ENCODE measurements at regions not wholly inside any gene's neighbourhood (a gene's known extent, or its start where the extent isn't known, plus 50 kb on each side); places are given as distances from the start of the nearest gene placed in this dataset.

DNA sequence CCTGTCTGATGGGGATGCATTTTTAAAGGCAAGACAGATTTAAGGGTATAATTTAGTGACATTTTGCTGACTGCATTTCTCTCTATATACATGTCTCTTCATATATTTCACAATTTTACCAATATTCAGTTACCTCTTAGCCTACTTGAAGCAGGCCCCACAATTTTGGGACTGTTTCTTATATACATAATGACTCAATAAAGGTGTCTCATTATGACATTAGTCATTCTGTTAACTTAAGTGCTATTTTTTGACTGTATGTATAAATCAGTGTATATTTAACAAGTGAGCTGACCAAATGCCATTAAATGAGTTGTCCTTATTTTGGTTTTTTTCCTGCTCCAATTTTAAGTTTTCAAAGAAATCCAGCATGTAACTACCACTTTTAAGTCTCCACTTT is 313.3 kb downstream of the SOX4 start:
- Mint-ChIP-seq H3K4me1 (no peaks in the 10 kb centered on the region), H3K9me3 (peaks cover 5% of the 10 kb centered on the region), H3K36me3 (ENCODE audit: insufficient read depth) (no peaks in the 10 kb centered on the region), H3K27me3 (no peaks in the 10 kb centered on the region), H3K27ac (ENCODE audit: low read depth) (no peak overlapping the region), H3K4me3 (no peak overlapping the region)
- no peak for DNase-seq (ENCODE audit: low spot score in 2 of 2)
- no peak for ATAC-seq (replicated peaks; ENCODE audit: extremely low read depth, poor library complexity, severe bottlenecking)

GRCh38 chr6:21907291-21907690 is 313.7 kb downstream of the SOX4 start:
- ATAC-seq (replicated peaks; ENCODE audit: extremely low read depth, poor library complexity, severe bottlenecking) (no peak), DNase-seq (ENCODE audit: low spot score in 2 of 2) (no peak)
- H3K27ac Mint-ChIP-seq (ENCODE audit: low read depth) = no peak overlapping the region
- H3K27me3 Mint-ChIP-seq = no peaks in the 10 kb centered on the region
- no peaks in the 10 kb centered on the region for H3K4me1 Mint-ChIP-seq
- H3K9me3 Mint-ChIP-seq = peaks cover 5% of the 10 kb centered on the region
- H3K4me3 Mint-ChIP-seq = no peak overlapping the region
- no peaks in the 10 kb centered on the region for H3K36me3 Mint-ChIP-seq (ENCODE audit: insufficient read depth)

DNA sequence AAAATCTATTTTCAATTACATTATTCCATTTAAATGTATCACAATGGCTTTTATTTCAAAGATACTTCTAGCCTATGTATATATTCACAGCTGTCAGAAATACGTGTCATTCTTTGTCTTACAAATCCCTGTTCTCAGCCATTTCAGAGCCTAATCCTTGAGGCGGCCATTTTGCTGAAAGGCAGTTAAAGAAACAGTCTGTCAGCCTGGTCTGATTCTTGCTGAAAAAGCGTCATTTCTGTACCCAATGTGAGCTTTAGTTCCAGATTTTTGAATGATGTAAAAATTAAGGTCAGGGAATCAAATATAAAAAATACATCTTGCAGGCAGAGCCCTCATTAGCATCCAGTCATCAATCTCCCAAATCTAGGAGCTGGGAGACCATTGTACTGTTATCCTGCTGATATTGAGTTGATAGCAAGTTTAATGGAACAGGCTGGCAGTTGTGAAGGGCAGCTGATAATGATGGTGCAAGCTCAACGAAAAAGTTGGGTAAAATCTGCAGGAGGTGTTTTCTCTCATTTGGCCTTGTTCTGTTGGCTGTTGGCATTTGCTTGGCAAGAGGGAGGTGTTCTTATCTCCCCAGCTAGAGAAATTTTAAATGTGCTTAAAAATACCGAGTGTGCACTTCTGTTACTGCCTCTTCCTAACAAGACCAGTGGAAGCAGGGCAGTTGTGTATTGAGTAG is 314.8 kb downstream of the SOX4 start:
- Mint-ChIP-seq H3K27ac (ENCODE audit: low read depth) (no peak overlapping the region), H3K27me3 (no peaks in the 10 kb centered on the region), H3K4me1 (no peaks in the 10 kb centered on the region), H3K36me3 (ENCODE audit: insufficient read depth) (no peaks in the 10 kb centered on the region), H3K9me3 (peaks cover 3% of the 10 kb centered on the region), H3K4me3 (no peak overlapping the region)
- no peak for ATAC-seq (replicated peaks; ENCODE audit: extremely low read depth, poor library complexity, severe bottlenecking)
- no peak for DNase-seq (ENCODE audit: low spot score in 2 of 2)

DNA sequence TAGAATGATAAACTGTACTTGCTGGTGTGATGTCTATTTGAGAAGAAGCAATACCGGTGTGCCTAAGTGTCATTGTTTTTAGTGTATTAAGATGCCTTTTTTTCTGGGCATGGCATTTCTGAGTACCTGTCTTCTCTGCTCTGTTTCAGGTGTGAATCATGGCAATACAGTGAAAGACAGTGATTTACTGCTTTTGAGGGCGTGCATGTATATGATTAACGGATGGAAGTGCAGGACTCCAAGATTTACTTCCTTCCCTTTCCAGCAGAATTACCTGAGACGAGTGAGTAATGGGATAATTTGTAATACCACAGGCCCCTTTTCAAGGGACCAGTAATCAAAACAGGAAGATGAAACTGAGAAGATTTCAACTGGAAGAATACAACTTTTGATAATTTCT is 315.8 kb downstream of the SOX4 start:
- Mint-ChIP-seq H3K27ac (ENCODE audit: low read depth) (no peak overlapping the region), H3K9me3 (peaks cover 5% of the 10 kb centered on the region), H3K36me3 (ENCODE audit: insufficient read depth) (no peaks in the 10 kb centered on the region), H3K4me3 (no peak overlapping the region), H3K27me3 (no peaks in the 10 kb centered on the region), H3K4me1 (no peaks in the 10 kb centered on the region)
- ATAC-seq (replicated peaks; ENCODE audit: extremely low read depth, poor library complexity, severe bottlenecking) (no peak), DNase-seq (ENCODE audit: low spot score in 2 of 2) (no peak)

DNA sequence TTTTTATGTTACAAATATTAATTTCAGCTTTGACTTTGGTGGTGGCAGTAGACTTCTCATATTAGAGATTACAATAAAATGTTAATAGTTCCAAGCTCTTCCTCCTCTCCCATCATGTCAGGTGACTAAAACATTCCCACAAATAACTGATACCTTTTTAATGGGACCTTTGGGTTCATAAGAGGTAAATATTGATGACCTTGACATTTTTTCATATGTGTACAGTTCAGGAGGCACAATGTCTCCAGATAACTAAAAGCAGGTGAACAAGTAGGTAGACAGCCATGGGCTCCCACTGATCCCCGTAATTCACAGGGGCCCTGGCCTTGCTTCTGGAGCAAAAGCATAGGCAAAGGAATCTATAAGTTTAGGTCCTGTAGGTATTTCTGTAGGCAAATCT is 317.7 kb downstream of the SOX4 start:
- H3K36me3 Mint-ChIP-seq (ENCODE audit: insufficient read depth) = no peaks in the 10 kb centered on the region
- no peaks in the 10 kb centered on the region for H3K27me3 Mint-ChIP-seq
- no peak overlapping the region for H3K4me3 Mint-ChIP-seq
- no peak overlapping the region for H3K27ac Mint-ChIP-seq (ENCODE audit: low read depth)
- DNase-seq (ENCODE audit: low spot score in 2 of 2) = no peak
- peaks cover 5% of the 10 kb centered on the region for H3K9me3 Mint-ChIP-seq
- ATAC-seq (replicated peaks; ENCODE audit: extremely low read depth, poor library complexity, severe bottlenecking) = no peak
- H3K4me1 Mint-ChIP-seq = no peaks in the 10 kb centered on the region

GRCh38 chr6:21912151-21912832 is 318.7 kb downstream of the SOX4 start:
- H3K27ac Mint-ChIP-seq (ENCODE audit: low read depth) = no peak overlapping the region
- no peaks in the 10 kb centered on the region for H3K36me3 Mint-ChIP-seq (ENCODE audit: insufficient read depth)
- H3K9me3 Mint-ChIP-seq = peaks cover 5% of the 10 kb centered on the region
- DNase-seq (ENCODE audit: low spot score in 2 of 2) (no peak), ATAC-seq (replicated peaks; ENCODE audit: extremely low read depth, poor library complexity, severe bottlenecking) (no peak)
- no peak overlapping the region for H3K4me3 Mint-ChIP-seq
- H3K27me3 Mint-ChIP-seq = no peaks in the 10 kb centered on the region
- no peaks in the 10 kb centered on the region for H3K4me1 Mint-ChIP-seq

DNA sequence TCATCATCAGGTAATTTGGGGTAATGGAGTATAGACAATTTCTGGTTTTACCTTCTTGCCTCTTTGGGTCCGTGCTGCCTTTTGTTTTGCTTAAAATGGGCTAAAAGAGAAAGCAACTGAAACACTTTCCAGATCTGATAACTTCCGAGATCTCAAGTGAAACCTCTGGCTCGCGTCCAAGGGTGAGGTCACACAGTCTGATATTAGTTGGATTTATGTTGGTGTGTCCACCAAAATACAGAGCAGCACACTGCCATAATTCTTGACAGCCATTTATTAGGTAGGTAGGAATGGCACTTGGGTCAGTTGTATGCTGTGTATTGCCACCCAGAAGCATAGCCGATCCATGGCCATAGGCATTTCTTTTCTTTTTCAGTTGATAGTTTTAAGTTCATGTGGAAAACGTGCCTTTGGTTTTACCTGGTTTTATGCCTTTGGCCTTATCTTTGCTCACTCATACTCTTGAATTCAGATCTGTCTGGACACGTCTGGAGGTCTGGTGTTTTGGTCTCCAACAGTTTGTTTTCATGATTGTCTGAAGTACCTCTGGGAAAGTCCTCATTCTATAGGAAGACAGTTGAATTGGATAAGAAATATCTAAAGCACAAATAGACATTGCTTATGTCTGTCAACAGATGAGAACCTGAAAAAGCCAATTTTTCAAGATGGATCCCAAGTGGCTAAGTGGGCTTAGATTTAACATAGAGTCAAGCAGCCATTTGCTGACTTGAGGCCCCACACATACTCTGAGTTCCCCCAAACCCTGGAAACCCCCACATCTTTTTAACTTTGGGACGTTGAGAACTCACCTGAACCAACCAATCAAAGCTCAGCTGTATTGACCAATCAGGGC is 320.8 kb downstream of the SOX4 start:
- Mint-ChIP-seq H3K4me3 (no peak overlapping the region), H3K4me1 (no peaks in the 10 kb centered on the region), H3K27me3 (no peaks in the 10 kb centered on the region), H3K27ac (ENCODE audit: low read depth) (no peak overlapping the region), H3K36me3 (ENCODE audit: insufficient read depth) (no peaks in the 10 kb centered on the region), H3K9me3 (peaks cover 5% of the 10 kb centered on the region)
- no peak for ATAC-seq (replicated peaks; ENCODE audit: extremely low read depth, poor library complexity, severe bottlenecking)
- no peak for DNase-seq (ENCODE audit: low spot score in 2 of 2)

GRCh38 chr6:21915707-21916260 is 322.2 kb downstream of the SOX4 start:
- H3K9me3 Mint-ChIP-seq = peaks cover 5% of the 10 kb centered on the region
- no peaks in the 10 kb centered on the region for H3K36me3 Mint-ChIP-seq (ENCODE audit: insufficient read depth)
- H3K4me1 Mint-ChIP-seq = no peaks in the 10 kb centered on the region
- ATAC-seq (replicated peaks; ENCODE audit: extremely low read depth, poor library complexity, severe bottlenecking) = no peak
- no peak overlapping the region for H3K27ac Mint-ChIP-seq (ENCODE audit: low read depth)
- H3K27me3 Mint-ChIP-seq = no peaks in the 10 kb centered on the region
- H3K4me3 Mint-ChIP-seq = no peak overlapping the region
- DNase-seq (ENCODE audit: low spot score in 2 of 2) = no peak

DNA sequence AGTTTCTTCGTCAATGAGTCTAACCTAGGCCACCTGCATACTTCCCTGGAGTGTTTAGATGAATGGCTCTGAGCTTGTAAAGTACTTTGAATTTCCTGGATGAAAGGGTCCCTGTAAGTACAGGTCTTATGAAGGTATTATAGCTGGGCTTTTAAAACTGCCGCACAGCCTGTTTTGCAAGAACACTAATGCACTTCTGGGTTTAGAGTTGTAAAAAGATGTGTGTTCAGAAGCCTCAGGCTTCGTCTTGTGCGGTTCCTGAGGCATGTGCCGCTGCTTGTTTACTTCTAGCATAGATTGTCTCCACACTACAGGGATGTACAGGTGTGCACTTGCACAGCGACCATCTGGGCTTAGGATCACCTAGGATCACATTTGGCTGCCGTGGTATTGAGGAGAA is 324.5 kb downstream of the SOX4 start:
- H3K9me3 Mint-ChIP-seq = peaks cover 5% of the 10 kb centered on the region
- H3K36me3 Mint-ChIP-seq (ENCODE audit: insufficient read depth) = no peaks in the 10 kb centered on the region
- ATAC-seq (replicated peaks; ENCODE audit: extremely low read depth, poor library complexity, severe bottlenecking) (no peak), DNase-seq (ENCODE audit: low spot score in 2 of 2) (no peak)
- H3K4me3 Mint-ChIP-seq = no peak overlapping the region
- no peaks in the 10 kb centered on the region for H3K27me3 Mint-ChIP-seq
- H3K27ac Mint-ChIP-seq (ENCODE audit: low read depth) = no peak overlapping the region
- H3K4me1 Mint-ChIP-seq = no peaks in the 10 kb centered on the region

- Mint-ChIP-seq H3K36me3 (ENCODE audit: insufficient read depth) (no peaks in the 10 kb centered on the region), H3K4me3 (no peak overlapping the region), H3K9me3 (no peaks in the 10 kb centered on the region), H3K27ac (ENCODE audit: low read depth) (no peak overlapping the region), H3K4me1 (no peaks in the 10 kb centered on the region), H3K27me3 (no peaks in the 10 kb centered on the region)
- no peak for DNase-seq (ENCODE audit: low spot score in 2 of 2)
- ATAC-seq (replicated peaks; ENCODE audit: extremely low read depth, poor library complexity, severe bottlenecking) = no peak
Measured at GRCh38 chr6:21918666-21919065, 325.1 kb downstream of the SOX4 start.

DNA sequence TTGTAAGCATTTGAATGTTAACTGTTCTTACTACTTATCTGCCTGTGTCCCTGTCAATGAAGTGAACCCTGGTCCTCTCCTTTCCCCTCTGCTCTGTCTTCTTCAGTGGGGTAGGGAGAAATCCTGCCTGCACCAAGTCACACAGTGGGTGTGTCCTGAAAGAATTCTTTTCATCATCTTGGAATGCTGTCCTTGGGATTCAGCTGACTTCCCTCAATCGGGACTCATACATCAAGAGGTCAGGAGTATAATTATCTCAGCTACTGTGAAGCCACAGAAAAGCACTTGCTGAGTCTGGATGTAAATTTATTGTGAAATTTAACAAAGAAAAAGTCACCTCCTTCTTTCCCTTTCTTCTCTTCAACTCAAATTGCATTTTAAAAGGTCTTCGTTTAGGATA is 328.5 kb downstream of the SOX4 start:
- no peaks in the 10 kb centered on the region for H3K27me3 Mint-ChIP-seq
- no peak for ATAC-seq (replicated peaks; ENCODE audit: extremely low read depth, poor library complexity, severe bottlenecking)
- peaks cover 2% of the 10 kb centered on the region for H3K36me3 Mint-ChIP-seq (ENCODE audit: insufficient read depth)
- no peak for DNase-seq (ENCODE audit: low spot score in 2 of 2)
- no peak overlapping the region for H3K27ac Mint-ChIP-seq (ENCODE audit: low read depth)
- no peaks in the 10 kb centered on the region for H3K4me1 Mint-ChIP-seq
- H3K9me3 Mint-ChIP-seq = peaks cover 6% of the 10 kb centered on the region
- H3K4me3 Mint-ChIP-seq = no peak overlapping the region

- no peak for ATAC-seq (replicated peaks; ENCODE audit: extremely low read depth, poor library complexity, severe bottlenecking)
Measured at GRCh38 chr6:21924002-21924401, 330.5 kb downstream of the SOX4 start.

More at GRCh38 chr6:21924002-21924401, 330.5 kb downstream of the SOX4 start:
- Mint-ChIP-seq H3K27ac (ENCODE audit: low read depth) (no peak overlapping the region), H3K36me3 (ENCODE audit: insufficient read depth) (peaks cover 2% of the 10 kb centered on the region), H3K4me3 (no peak overlapping the region), H3K9me3 (peaks cover 6% of the 10 kb centered on the region), H3K4me1 (no peaks in the 10 kb centered on the region), H3K27me3 (no peaks in the 10 kb centered on the region)
- no peak for DNase-seq (ENCODE audit: low spot score in 2 of 2)
